Keratinocyte (primary cell): ENCODE measurements at regions not wholly inside any gene's neighbourhood (a gene's known extent, or its start where the extent isn't known, plus 50 kb on each side); places are given as distances from the start of the nearest gene placed in this dataset.

ENCODE experiments used
- DNase-seq: peaks from one replicate; pipeline ENCODE4 v3.0.0-alpha.2; 2011; ENCODE audit warnings: low read depth, missing footprints, low spot score
- FAIRE-seq: peaks from 2 replicates; lab custom pipeline; 2011; peaks lifted over from hg19 to GRCh38; lab: Jason Lieb, UNC
- H2AFZ ChIP-seq: 2 replicates; pipeline ENCODE4 v1.6.0; 2012; ENCODE audit warnings: low read length, control low read depth, inconsistent platforms; ENCODE audit not compliant: control insufficient read depth
- H3K27ac ChIP-seq: 2 replicates; pipeline ENCODE4 v1.5.1; 2011; ENCODE audit warnings: low read length; ENCODE audit not compliant: control insufficient read depth, insufficient read depth
- H3K27me3 ChIP-seq: 3 replicates; pipeline ENCODE4 v1.6.0; 2011; ENCODE audit warnings: low read length; ENCODE audit not compliant: control insufficient read depth, insufficient read depth; ENCODE audit errors: extremely low read depth
- H3K36me3 ChIP-seq, 2 experiments: 2 replicates in 1 of 2; 3 replicates in 1 of 2; pipeline ENCODE4 v1.5.1; 2011; ENCODE audit warnings: low read length in 2 of 2, mild to moderate bottlenecking in 1 of 2; ENCODE audit not compliant: control insufficient read depth in 2 of 2, insufficient read depth in 2 of 2; ENCODE audit errors: extremely low read depth in 1 of 2
- H3K4me1 ChIP-seq: 3 replicates; pipeline ENCODE4 v1.5.1; 2011; ENCODE audit warnings: low read length; ENCODE audit not compliant: control insufficient read depth, insufficient read depth; ENCODE audit errors: extremely low read depth
- H3K4me2 ChIP-seq: 3 replicates; pipeline ENCODE4 v1.6.0; 2011; ENCODE audit warnings: low read depth, low read length; ENCODE audit not compliant: control insufficient read depth, insufficient read depth; ENCODE audit errors: extremely low read depth
- H3K4me3 ChIP-seq, 3 experiments: fragments of 200-600 bp in 1 of 3; sonication (generic) in 1 of 3; 2 replicates in 2 of 3; 3 replicates in 1 of 3; pipeline ENCODE4 v1.5.1; 2011 to 2016; ENCODE audit warnings: low read length in 3 of 3, mild to moderate bottlenecking in 3 of 3, control low read depth in 2 of 3, inconsistent platforms in 1 of 3, low read depth in 1 of 3, mixed read lengths in 1 of 3, mixed run types in 1 of 3, moderate library complexity in 1 of 3; ENCODE audit not compliant: control insufficient read depth in 2 of 3, insufficient read depth in 2 of 3; ENCODE audit errors: extremely low read depth in 1 of 3
- H3K79me2 ChIP-seq: 2 replicates; pipeline ENCODE4 v1.6.0; 2012; ENCODE audit warnings: low read length; ENCODE audit not compliant: control insufficient read depth, insufficient read depth
- H3K9ac ChIP-seq: 3 replicates; pipeline ENCODE4 v1.6.0; 2011; ENCODE audit warnings: low read length; ENCODE audit not compliant: control insufficient read depth, insufficient read depth; ENCODE audit errors: extremely low read depth
- H3K9me1 ChIP-seq: 3 replicates; pipeline ENCODE4 v1.6.0; 2011; ENCODE audit warnings: low read length; ENCODE audit not compliant: control insufficient read depth, insufficient read depth; ENCODE audit errors: extremely low read depth
- H3K9me3 ChIP-seq: 2 replicates; pipeline ENCODE4 v1.5.1; 2012; ENCODE audit warnings: low read depth, low read length; ENCODE audit not compliant: control insufficient read depth
- H4K20me1 ChIP-seq: 3 replicates; pipeline ENCODE4 v1.6.0; 2011; ENCODE audit warnings: low read length; ENCODE audit not compliant: control insufficient read depth, insufficient read depth; ENCODE audit errors: extremely low read depth
- CTCF ChIP-seq, 3 experiments: IDR thresholded peaks in 1 of 3; conservative IDR thresholded peaks in 1 of 3; optimal IDR thresholded peaks in 1 of 3; 2 replicates in 2 of 3; 3 replicates in 1 of 3; pipeline versions ENCODE3 to v1.5.1; 2011; ENCODE audit warnings: low read length in 3 of 3, mild to moderate bottlenecking in 3 of 3, moderate library complexity in 2 of 3, control low read depth in 1 of 3, inconsistent platforms in 1 of 3; ENCODE audit not compliant: insufficient read depth in 2 of 3; ENCODE audit errors: extremely low read depth in 1 of 3
- EZH2 ChIP-seq: IDR thresholded peaks from one replicate; pipeline ENCODE4 v1.6.1; 2012; ENCODE audit warnings: inconsistent platforms, mild to moderate bottlenecking, low read length, moderate library complexity
- dilution Hi-C: fragments of 300-500 bp; cut with MboI; formaldehyde crosslinking; loops from one replicate; pipeline ENCODE4 v1.7.0; 2020; ENCODE audit warnings: low sequenced_read_pairs; ENCODE audit not compliant: extremely low pct_ligation_motif_present

- Histone ChIP-seq H3K4me3 (no peak overlapping the region), H3K4me1 (no peaks in the 10 kb centered on the region), H3K9me1 (no peaks in the 10 kb centered on the region), H3K79me2 (no peaks in the 10 kb centered on the region), H2AFZ (no peak overlapping the region), H3K27me3 (no peaks in the 10 kb centered on the region), H4K20me1 (no peaks in the 10 kb centered on the region), H3K27ac (no peak overlapping the region), H3K36me3 (no peaks in the 10 kb centered on the region), H3K4me2 (no peak overlapping the region), H3K9ac (no peak overlapping the region), H3K9me3 (peaks cover 3% of the 10 kb centered on the region)
- FAIRE-seq (no peak), DNase-seq (no peak)
- dilution Hi-C loops = no loop called here
- TF ChIP-seq EZH2 (no peak), CTCF (optimal IDR thresholded peaks at IDR 0.05 in 1 of 3, IDR thresholded peaks at IDR 0.05 in 1 of 3, conservative IDR thresholded peaks at IDR 0.05 in 1 of 3; ENCODE audit: extremely low read depth in 1 of 3, insufficient read depth in 2 of 3, low read length in 3 of 3) (no peak)
Observed at GRCh38 chr16:61050547-61050946, 985.7 kb downstream of the CDH8 start.

- H3K9me3 ChIP-seq = peaks cover 3% of the 10 kb centered on the region
- H3K27me3 ChIP-seq = no peaks in the 10 kb centered on the region
- no peak overlapping the region for H3K27ac ChIP-seq
- H3K4me2 ChIP-seq = no peak overlapping the region
- H3K36me3 ChIP-seq = no peaks in the 10 kb centered on the region
- H2AFZ ChIP-seq = no peak overlapping the region
- no peaks in the 10 kb centered on the region for H3K4me1 ChIP-seq
- dilution Hi-C loops = no loop called here
- no peaks in the 10 kb centered on the region for H4K20me1 ChIP-seq
- no peak for TF ChIP-seq EZH2
- TF ChIP-seq CTCF (optimal IDR thresholded peaks at IDR 0.05 in 1 of 3, IDR thresholded peaks at IDR 0.05 in 1 of 3, conservative IDR thresholded peaks at IDR 0.05 in 1 of 3; ENCODE audit: extremely low read depth in 1 of 3, insufficient read depth in 2 of 3, low read length in 3 of 3) = no peak
- no peaks in the 10 kb centered on the region for H3K9me1 ChIP-seq
- H3K79me2 ChIP-seq = no peaks in the 10 kb centered on the region
- FAIRE-seq (no peak), DNase-seq (no peak)
- H3K4me3 ChIP-seq = no peak overlapping the region
- H3K9ac ChIP-seq = no peak overlapping the region
Observed at GRCh38 chr16:61045931-61046330, 990.3 kb downstream of the CDH8 start.
